ENCODE measurements at regions not wholly inside any gene's neighbourhood (a gene's known extent, or its start where the extent isn't known, plus 50 kb on each side); places are given as distances from the start of the nearest gene placed in this dataset.

- Histone ChIP-seq H2AK5ac (ENCODE audit: low read depth, low read length) (no peak overlapping the region), H2BK20ac (ENCODE audit: low read length) (no peak overlapping the region), H2BK15ac (ENCODE audit: low read length) (no peak overlapping the region), H3K23me2 (ENCODE audit: low read depth, low read length) (no peaks in the 10 kb centered on the region; the same call in 1 of the 2 replicates), H3K4me1 (replicated peaks in 1 of 4; ENCODE audit: control insufficient read depth in 3 of 4, insufficient read depth in 4 of 4, low read length in 3 of 4) (peaks cover 0 to 8% (median 1%) of the 10 kb centered on the region in 4 experiments; a peak in 2 of 7 replicates), H3K23ac (ENCODE audit: insufficient read length) (no peak overlapping the region), H3K4ac (replicated peaks; ENCODE audit: insufficient read length, low read depth, low read length) (no peak overlapping the region), H3K27ac (ENCODE audit: low read depth, low read length) (no peak overlapping the region), H3K79me2 (ENCODE audit: control insufficient read depth in 1 of 2, insufficient read depth in 2 of 2, low read length in 2 of 2) (no peaks in the 10 kb centered on the region), H3K14ac (ENCODE audit: insufficient read length) (no peak overlapping the region), H4K5ac (ENCODE audit: insufficient read length, low read depth, low read length) (no peak overlapping the region), H3K9ac (replicated peaks in 1 of 4; ENCODE audit: extremely low read depth in 1 of 4, low read depth in 3 of 4, low read length in 3 of 4) (no peak overlapping the region), H2AFZ (ENCODE audit: low read length) (no peak overlapping the region), H2BK5ac (ENCODE audit: low read depth, low read length) (no peak overlapping the region), H3K9me3 (ENCODE audit: insufficient read depth in 2 of 2, low read depth in 1 of 2, low read length in 1 of 2) (no peaks in the 10 kb centered on the region), H3K4me2 (ENCODE audit: insufficient read depth in 1 of 2, low read depth in 2 of 2, low read length in 2 of 2) (no peak overlapping the region), H2BK120ac (replicated peaks; ENCODE audit: low read depth, low read length) (no peak overlapping the region), H3K18ac (ENCODE audit: extremely low read depth, low read length) (no peak overlapping the region), H3K79me1 (ENCODE audit: low read depth, low read length) (no peaks in the 10 kb centered on the region), H3K36me3 (ENCODE audit: control insufficient read depth in 2 of 4, insufficient read depth in 4 of 4, low read length in 3 of 4) (no peaks in the 10 kb centered on the region), H3K4me3 (ENCODE audit: extremely low read depth in 1 of 4, insufficient read depth in 2 of 4, low read depth in 3 of 4, low read length in 4 of 4) (no peak overlapping the region), H4K91ac (replicated peaks; ENCODE audit: insufficient read length, low read length) (no peak overlapping the region), H2BK12ac (ENCODE audit: low read depth, low read length) (no peak overlapping the region), H3K56ac (replicated peaks; ENCODE audit: insufficient read length, low read depth, low read length) (no peak overlapping the region), H3K27me3 (replicated peaks in 1 of 4; ENCODE audit: control insufficient read depth in 3 of 4, extremely low read depth in 1 of 4, insufficient read depth in 3 of 4, low read length in 3 of 4) (no peaks in the 10 kb centered on the region), H4K8ac (ENCODE audit: extremely low read depth, insufficient read depth, low read length) (no peak overlapping the region), H4K20me1 (replicated peaks in 1 of 2; ENCODE audit: control insufficient read depth in 1 of 2, insufficient read depth in 2 of 2, low read length in 2 of 2) (no peaks in the 10 kb centered on the region)
- no peak for FAIRE-seq
- CTCF ChIA-PET (ENCODE audit: partially characterized antibody) = interaction anchor here (0.6 to 3.1 kb wide), 4 partner anchors 9 to 544 kb away, joined by 3 to 16 read pairs (median 4); no protein-coding TSS in a partner anchor
- POLR2A ChIA-PET (ENCODE audit: partially characterized antibody) = interaction anchor here (1.6 kb wide), 1 partner anchor 136 kb away, joined by 3 read pairs; no protein-coding TSS in a partner anchor
- no peak for DNase-seq (ENCODE audit: low read depth in 1 of 2, low spot score in 2 of 2)
- no peak for TF ChIP-seq CHD1 (IDR thresholded peaks at IDR 0.05; ENCODE audit: low read depth, low read length)
- no peak for TF ChIP-seq CBX5 (IDR thresholded peaks at IDR 0.05; ENCODE audit: low read depth, low read length)
- TF ChIP-seq POLR2A (IDR thresholded peaks at IDR 0.05; ENCODE audit: control extremely low read depth in 1 of 2, low read depth in 2 of 2, low read length in 2 of 2) = no peak
- no peak for TF ChIP-seq RXRA (IDR thresholded peaks at IDR 0.05; ENCODE audit: insufficient read depth, low read depth, low read length)
- no peak for TF ChIP-seq EZH2 (IDR thresholded peaks at IDR 0.05; ENCODE audit: low read depth, low read length, severe bottlenecking)
- TF ChIP-seq GABPA (IDR thresholded peaks at IDR 0.05; ENCODE audit: borderline replicate concordance, insufficient read depth, low read length) = no peak
- no peak for TF ChIP-seq YY1 (IDR thresholded peaks at IDR 0.05; ENCODE audit: low read depth, low read length)
- 93% methylated on average over 3 of the region's 3 CpGs; no CpG with 5 or more reads in 1 of the 2 experiments for WGBS, 2 experiments (ENCODE audit: extremely low coverage in 1 of 2, insufficient coverage in 1 of 2, insufficient read length in 1 of 2, insufficient replicate concordance in 2 of 2, low coverage in 1 of 2, low lambda C conversion rate in 2 of 2, missing lambda C conversion rate in 1 of 2)
Observed at GRCh38 chr21:26708223-26708800, 135.2 kb upstream of the CYYR1 start.

All from H1 (cell line).